VCaP (cell line): ENCODE measurements at regions not wholly inside any gene's neighbourhood (a gene's known extent, or its start where the extent isn't known, plus 50 kb on each side); places are given as distances from the start of the nearest gene placed in this dataset.

Experiments used
- H3K27ac ChIP-seq: fragments of 450-650 bp; 2 replicates; pipeline ENCODE4 v1.5.1; 2017
- CTCF ChIP-seq: fragments of 450-650 bp; conservative IDR thresholded peaks from 2 replicates; pipeline ENCODE4 v1.5.1; 2017; ENCODE audit warnings: mild to moderate bottlenecking, moderate library complexity

- no peak overlapping the region for H3K27ac ChIP-seq
- no peak for TF ChIP-seq CTCF
These were observed 679.3 kb downstream of the NR4A2 start for GRCh38 chr2:155653176-155653575.

- no peak overlapping the region for H3K27ac ChIP-seq
- TF ChIP-seq CTCF, result no peak
These were observed 680.7 kb downstream of the NR4A2 start for GRCh38 chr2:155651851-155652250.

GRCh38 chr2:155645791-155646190 is 686.7 kb downstream of the NR4A2 start:
- no peak overlapping the region for H3K27ac ChIP-seq
- TF ChIP-seq CTCF, result no peak

GRCh38 chr2:155643056-155643775 is 689.3 kb downstream of the NR4A2 start:
- no peak overlapping the region for H3K27ac ChIP-seq
- TF ChIP-seq CTCF, result no peak

- no peak for TF ChIP-seq CTCF
- H3K27ac ChIP-seq, result no peak overlapping the region
These were observed 698.5 kb downstream of the NR4A2 start for GRCh38 chr2:155633887-155634570.

GRCh38 chr2:155633060-155633839 is 699.3 kb downstream of the NR4A2 start:
- no peak overlapping the region for H3K27ac ChIP-seq
- no peak for TF ChIP-seq CTCF

GRCh38 chr2:155630760-155631159 is 701.8 kb downstream of the NR4A2 start:
- TF ChIP-seq CTCF, result no peak
- no peak overlapping the region for H3K27ac ChIP-seq
